AG09309 (cell line): ENCODE measurements at regions not wholly inside any gene's neighbourhood (a gene's known extent, or its start where the extent isn't known, plus 50 kb on each side); places are given as distances from the start of the nearest gene placed in this dataset.

Source experiments
- DNase-seq: peaks from one replicate; pipeline ENCODE4 v3.0.0-alpha.2; 2010; ENCODE audit warnings: low read depth
- H3K4me3 ChIP-seq: 2 replicates; pipeline ENCODE4 v1.5.1; 2011; ENCODE audit warnings: mild to moderate bottlenecking, low read depth, low read length, moderate library complexity; ENCODE audit not compliant: control insufficient read depth
- TF ChIP-seq, protein P1 (sequence below): IDR thresholded peaks from 2 replicates; pipeline ENCODE4 v1.5.1; 2011; ENCODE audit warnings: mild to moderate bottlenecking, low read depth, low read length, inconsistent platforms; ENCODE audit not compliant: insufficient read depth, control insufficient read depth; ENCODE audit errors: missing control alignments

DNA sequence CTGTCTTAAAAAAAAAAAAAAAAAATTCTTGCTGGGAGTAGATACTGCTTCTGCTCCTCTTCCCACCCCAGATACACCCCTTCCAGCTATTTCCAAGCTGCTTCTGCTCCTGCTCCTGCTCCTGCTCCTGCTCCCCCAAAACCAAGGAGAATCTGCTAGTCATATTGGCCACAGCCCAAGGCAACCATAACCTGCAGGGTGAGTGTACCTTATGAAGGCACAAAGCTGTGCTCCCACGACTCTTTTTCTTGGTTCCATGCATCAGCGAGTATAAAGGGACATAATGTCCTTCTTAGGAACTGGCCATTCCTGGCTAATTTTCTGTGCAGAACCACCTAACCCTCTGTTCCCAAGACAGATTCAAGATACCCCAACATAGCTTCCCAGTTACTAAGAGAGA is 129.5 kb upstream of the CDK1 start:
- DNase-seq, result no peak
- TF ChIP-seq, protein P1, sequence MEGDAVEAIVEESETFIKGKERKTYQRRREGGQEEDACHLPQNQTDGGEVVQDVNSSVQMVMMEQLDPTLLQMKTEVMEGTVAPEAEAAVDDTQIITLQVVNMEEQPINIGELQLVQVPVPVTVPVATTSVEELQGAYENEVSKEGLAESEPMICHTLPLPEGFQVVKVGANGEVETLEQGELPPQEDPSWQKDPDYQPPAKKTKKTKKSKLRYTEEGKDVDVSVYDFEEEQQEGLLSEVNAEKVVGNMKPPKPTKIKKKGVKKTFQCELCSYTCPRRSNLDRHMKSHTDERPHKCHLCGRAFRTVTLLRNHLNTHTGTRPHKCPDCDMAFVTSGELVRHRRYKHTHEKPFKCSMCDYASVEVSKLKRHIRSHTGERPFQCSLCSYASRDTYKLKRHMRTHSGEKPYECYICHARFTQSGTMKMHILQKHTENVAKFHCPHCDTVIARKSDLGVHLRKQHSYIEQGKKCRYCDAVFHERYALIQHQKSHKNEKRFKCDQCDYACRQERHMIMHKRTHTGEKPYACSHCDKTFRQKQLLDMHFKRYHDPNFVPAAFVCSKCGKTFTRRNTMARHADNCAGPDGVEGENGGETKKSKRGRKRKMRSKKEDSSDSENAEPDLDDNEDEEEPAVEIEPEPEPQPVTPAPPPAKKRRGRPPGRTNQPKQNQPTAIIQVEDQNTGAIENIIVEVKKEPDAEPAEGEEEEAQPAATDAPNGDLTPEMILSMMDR, result no peak
- H3K4me3 ChIP-seq, result no peak overlapping the region

GRCh38 chr10:60646966-60647796 is 131.1 kb upstream of the CDK1 start:
- TF ChIP-seq, protein P1, result peak; percentile 61
- DNase-seq, result peak; percentile 24

DNA sequence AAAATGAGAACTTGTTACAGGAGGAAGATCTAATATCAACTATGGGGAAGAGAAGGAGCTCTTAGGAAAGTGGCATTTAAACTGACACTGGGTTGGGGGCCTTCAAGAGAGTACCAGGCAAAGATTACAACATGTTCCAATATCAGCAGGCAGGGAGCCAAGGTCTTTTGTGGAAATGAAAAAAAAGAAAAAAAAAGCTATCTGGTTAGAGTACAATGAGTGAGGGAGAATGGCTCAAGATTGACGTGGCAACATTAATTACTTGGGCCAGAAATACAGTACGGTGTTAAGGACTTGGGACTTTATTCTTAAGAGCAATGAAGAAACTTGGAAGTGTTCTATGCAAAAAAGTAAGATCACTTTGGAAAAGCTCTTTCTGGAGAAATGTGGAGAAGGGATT is 132.3 kb upstream of the CDK1 start:
- H3K4me3 ChIP-seq, result no peak overlapping the region
- TF ChIP-seq, protein P1, result no peak
- DNase-seq, result no peak

More at GRCh38 chr10:60646966-60647796, 131.1 kb upstream of the CDK1 start:
- H3K4me3 ChIP-seq, result no peak overlapping the region

- H3K4me3 ChIP-seq, result no peak overlapping the region
- TF ChIP-seq, protein P1, result no peak
- DNase-seq, result no peak
These were observed 133.7 kb upstream of the CDK1 start for GRCh38 chr10:60644436-60645130.

DNA sequence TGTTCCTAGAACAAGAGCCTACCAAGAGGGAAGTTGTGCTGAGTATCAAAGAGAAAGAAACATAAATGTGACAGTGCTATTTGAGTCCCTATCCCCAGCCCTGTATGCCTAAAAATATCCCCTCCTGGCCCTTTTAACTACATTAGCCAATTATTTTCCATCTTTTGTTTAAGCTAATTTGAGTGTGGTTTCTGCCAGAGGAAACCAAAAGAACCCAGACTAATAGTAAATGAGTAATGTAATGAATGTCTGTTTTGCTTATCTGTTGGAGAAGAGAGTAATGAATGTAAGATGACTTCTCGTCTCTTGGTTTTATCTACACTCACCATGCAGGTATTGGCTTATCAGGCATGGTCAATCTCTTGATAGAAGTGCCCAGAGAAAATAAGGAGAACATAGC is 134.4 kb upstream of the CDK1 start:
- H3K4me3 ChIP-seq, result no peak overlapping the region
- DNase-seq, result no peak
- TF ChIP-seq, protein P1, result no peak

DNA sequence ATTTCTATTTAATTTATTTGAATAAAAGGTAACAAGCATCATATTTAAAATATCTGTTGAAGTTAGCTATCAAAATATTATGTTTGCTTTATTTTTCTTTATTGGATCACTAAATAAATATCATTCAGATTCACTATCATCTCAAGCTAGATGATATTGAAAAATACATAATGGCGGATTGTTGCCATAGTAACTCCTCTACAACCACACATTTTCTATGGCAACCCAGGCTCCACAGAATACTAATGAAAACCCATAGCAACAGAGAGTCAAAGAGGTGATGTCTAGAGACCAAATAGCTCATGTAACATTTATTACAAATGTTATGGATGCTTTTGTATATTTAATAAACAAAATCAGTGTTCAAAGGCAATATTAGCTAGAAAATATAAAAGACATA is 148.9 kb upstream of the CDK1 start:
- TF ChIP-seq, protein P1, result no peak
- DNase-seq, result no peak

More for the DNA sequence above, 148.9 kb upstream of the CDK1 start:
- no peak overlapping the region for H3K4me3 ChIP-seq
